ENCODE measurements at regions not wholly inside any gene's neighbourhood (a gene's known extent, or its start where the extent isn't known, plus 50 kb on each side); places are given as distances from the start of the nearest gene placed in this dataset.

DNA sequence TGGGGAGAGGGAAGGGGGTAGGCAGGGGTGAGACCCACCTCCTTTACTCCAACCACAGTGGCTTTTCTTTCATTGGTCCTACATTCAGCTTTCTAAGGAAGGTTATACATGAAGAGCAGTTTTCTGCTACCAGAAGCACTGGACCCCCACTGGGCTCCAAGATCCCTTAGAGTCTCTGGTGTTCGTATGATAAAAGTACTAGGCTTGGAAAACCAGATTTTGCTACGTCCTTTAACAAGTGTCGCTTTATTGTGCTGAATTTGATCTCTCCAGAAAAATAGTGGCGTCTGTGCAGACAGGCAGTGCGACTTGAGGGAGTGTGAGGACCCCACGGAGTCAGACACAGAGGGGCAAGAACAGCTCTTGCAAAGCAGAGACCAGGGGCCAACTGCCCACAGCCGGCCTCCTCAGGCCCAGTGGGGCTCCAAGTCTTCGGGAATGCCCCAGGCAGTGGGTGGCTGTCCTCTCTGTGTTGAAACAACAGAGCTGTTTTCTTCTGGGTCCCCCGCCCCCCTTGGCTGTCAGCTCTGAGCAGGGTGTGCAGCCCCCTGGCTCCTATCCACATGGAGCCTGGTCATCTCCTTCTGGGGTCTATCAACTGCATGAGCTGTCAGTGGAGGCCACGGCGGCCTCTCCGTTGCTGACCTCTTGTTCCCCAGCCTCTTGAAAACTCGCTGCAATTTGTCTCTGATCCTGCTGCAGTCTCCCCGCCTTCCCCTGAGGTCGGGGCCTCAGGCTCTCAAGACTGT is 333.2 kb downstream of the RPS24 start:
- no peak for DNase-seq
- no peak overlapping the region for H3K27ac ChIP-seq (ENCODE audit: low read length)
- no peak overlapping the region for H3K4me2 ChIP-seq (ENCODE audit: low read length)
- H3F3A ChIP-seq (ENCODE audit: low read length, unreplicated experiment): no peaks in the 10 kb centered on the region
- no TSS peak for BruUV-seq (replicated peaks)
- H2AFZ ChIP-seq (ENCODE audit: low read length): no peak overlapping the region
- no peak for ATAC-seq
- H3K9ac ChIP-seq (ENCODE audit: low read length): no peak overlapping the region
- H3K36me3 ChIP-seq (ENCODE audit: low read depth, low read length): no peaks in the 10 kb centered on the region
- H3K79me2 ChIP-seq (ENCODE audit: low read length): no peaks in the 10 kb centered on the region
- H3K27me3 ChIP-seq (ENCODE audit: low read length): peaks cover 85% of the 10 kb centered on the region
- no peak overlapping the region for H3K4me3 ChIP-seq (ENCODE audit: low read length)
- POLR2A ChIA-PET (ENCODE audit: unreplicated experiment): no interaction called here
- no peaks in the 10 kb centered on the region for H3K9me2 ChIP-seq (replicated peaks; ENCODE audit: low read length)
- no peaks in the 10 kb centered on the region for H3K9me3 ChIP-seq (ENCODE audit: low read length)
- intact Hi-C loops (cut with micrococcal nuclease): no loop called here
- no peaks in the 10 kb centered on the region for H4K20me1 ChIP-seq (ENCODE audit: low read length)
- no peaks in the 10 kb centered on the region for H3K4me1 ChIP-seq (ENCODE audit: insufficient read depth, low read length)
- TF ChIP-seq EZH2 (IDR thresholded peaks at IDR 0.05; ENCODE audit: low read length, unreplicated experiment) (peak; percentile 54), EZH2phosphoT487 (IDR thresholded peaks at IDR 0.05; ENCODE audit: borderline replicate concordance, low read length) (0 out of 2 replicates have a peak, but pooled peaks have one; percentile 34)
- TF ChIP-seq, protein P1, sequence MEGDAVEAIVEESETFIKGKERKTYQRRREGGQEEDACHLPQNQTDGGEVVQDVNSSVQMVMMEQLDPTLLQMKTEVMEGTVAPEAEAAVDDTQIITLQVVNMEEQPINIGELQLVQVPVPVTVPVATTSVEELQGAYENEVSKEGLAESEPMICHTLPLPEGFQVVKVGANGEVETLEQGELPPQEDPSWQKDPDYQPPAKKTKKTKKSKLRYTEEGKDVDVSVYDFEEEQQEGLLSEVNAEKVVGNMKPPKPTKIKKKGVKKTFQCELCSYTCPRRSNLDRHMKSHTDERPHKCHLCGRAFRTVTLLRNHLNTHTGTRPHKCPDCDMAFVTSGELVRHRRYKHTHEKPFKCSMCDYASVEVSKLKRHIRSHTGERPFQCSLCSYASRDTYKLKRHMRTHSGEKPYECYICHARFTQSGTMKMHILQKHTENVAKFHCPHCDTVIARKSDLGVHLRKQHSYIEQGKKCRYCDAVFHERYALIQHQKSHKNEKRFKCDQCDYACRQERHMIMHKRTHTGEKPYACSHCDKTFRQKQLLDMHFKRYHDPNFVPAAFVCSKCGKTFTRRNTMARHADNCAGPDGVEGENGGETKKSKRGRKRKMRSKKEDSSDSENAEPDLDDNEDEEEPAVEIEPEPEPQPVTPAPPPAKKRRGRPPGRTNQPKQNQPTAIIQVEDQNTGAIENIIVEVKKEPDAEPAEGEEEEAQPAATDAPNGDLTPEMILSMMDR (conservative IDR thresholded peaks at IDR 0.05; ENCODE audit: low read depth, low read length): no peak
- CTCF ChIA-PET: no interaction called here

DNA sequence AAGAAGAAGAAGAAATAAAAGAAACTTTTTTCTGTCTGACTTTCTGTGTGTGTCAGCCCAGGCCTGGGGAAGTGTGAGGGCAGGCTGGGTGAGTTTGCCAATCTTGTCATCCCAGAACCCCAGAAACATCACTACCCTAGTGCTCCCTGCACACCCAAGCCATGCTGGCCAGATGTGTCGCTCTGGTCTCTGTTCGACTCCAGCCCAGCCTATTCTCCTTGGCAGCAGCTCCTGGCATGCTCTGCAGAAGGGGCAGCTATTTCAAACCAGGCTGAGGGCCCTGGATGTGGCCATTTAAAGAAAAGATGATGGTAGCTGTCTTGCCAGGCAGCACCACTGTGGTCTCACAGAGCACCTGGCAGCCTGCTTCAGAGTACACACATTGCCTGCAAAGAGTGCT is 334.1 kb downstream of the RPS24 start:
- H3K9me2 ChIP-seq (replicated peaks; ENCODE audit: low read length): no peaks in the 10 kb centered on the region
- H3F3A ChIP-seq (ENCODE audit: low read length, unreplicated experiment): no peaks in the 10 kb centered on the region
- ChIA-PET CTCF (no interaction called here), POLR2A (ENCODE audit: unreplicated experiment) (no interaction called here)
- no peak overlapping the region for H3K9ac ChIP-seq (ENCODE audit: low read length)
- H3K9me3 ChIP-seq (ENCODE audit: low read length): no peaks in the 10 kb centered on the region
- no peaks in the 10 kb centered on the region for H3K36me3 ChIP-seq (ENCODE audit: low read depth, low read length)
- H3K79me2 ChIP-seq (ENCODE audit: low read length): no peaks in the 10 kb centered on the region
- H2AFZ ChIP-seq (ENCODE audit: low read length): no peak overlapping the region
- no peaks in the 10 kb centered on the region for H4K20me1 ChIP-seq (ENCODE audit: low read length)
- no peak overlapping the region for H3K27ac ChIP-seq (ENCODE audit: low read length)
- peaks cover 94% of the 10 kb centered on the region for H3K27me3 ChIP-seq (ENCODE audit: low read length)
- BruUV-seq (replicated peaks): no TSS peak
- intact Hi-C loops (cut with micrococcal nuclease): no loop called here
- no peak for TF ChIP-seq EZH2 (IDR thresholded peaks at IDR 0.05; ENCODE audit: low read length, unreplicated experiment)
- TF ChIP-seq, protein P1 (conservative IDR thresholded peaks at IDR 0.05; ENCODE audit: low read depth, low read length): no peak
- TF ChIP-seq EZH2phosphoT487 (IDR thresholded peaks at IDR 0.05; ENCODE audit: borderline replicate concordance, low read length): no peak
- H3K4me2 ChIP-seq (ENCODE audit: low read length): no peak overlapping the region
- no peaks in the 10 kb centered on the region for H3K4me1 ChIP-seq (ENCODE audit: insufficient read depth, low read length)
- ATAC-seq (no peak), DNase-seq (no peak)
- no peak overlapping the region for H3K4me3 ChIP-seq (ENCODE audit: low read length)

DNA sequence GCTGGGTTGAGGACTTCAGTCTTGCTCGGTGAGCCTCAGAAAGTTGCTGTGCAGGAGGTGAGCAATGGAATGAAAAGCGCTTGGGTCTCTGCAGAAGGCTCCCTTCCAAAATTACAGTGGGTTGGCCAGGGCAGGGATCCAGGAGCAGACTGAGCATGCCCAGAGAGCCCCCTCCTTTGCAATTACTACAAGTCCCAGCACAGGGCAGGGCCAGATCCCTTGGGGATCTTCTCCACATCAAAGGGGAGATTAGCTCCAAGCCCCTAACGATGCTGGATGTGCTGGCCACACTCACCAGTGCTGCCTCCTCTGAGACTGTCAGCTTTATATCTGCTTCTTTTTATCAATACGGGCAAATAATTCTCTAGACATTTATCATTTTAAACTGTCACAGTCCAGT is 337.5 kb downstream of the RPS24 start:
- POLR2A ChIA-PET (ENCODE audit: unreplicated experiment): no interaction called here
- CTCF ChIA-PET: no interaction called here

More for the DNA sequence above, 337.5 kb downstream of the RPS24 start:
- Histone ChIP-seq H3K4me2 (ENCODE audit: low read length) (no peak overlapping the region), H3K27me3 (ENCODE audit: low read length) (peaks cover 96% of the 10 kb centered on the region), H2AFZ (ENCODE audit: low read length) (no peak overlapping the region), H3F3A (ENCODE audit: low read length, unreplicated experiment) (no peaks in the 10 kb centered on the region), H3K79me2 (ENCODE audit: low read length) (no peaks in the 10 kb centered on the region), H3K9me2 (replicated peaks; ENCODE audit: low read length) (no peaks in the 10 kb centered on the region), H3K27ac (ENCODE audit: low read length) (no peak overlapping the region), H3K9me3 (ENCODE audit: low read length) (no peaks in the 10 kb centered on the region), H3K36me3 (ENCODE audit: low read depth, low read length) (no peaks in the 10 kb centered on the region), H3K4me3 (ENCODE audit: low read length) (no peak overlapping the region), H4K20me1 (ENCODE audit: low read length) (no peaks in the 10 kb centered on the region), H3K4me1 (ENCODE audit: insufficient read depth, low read length) (no peaks in the 10 kb centered on the region), H3K9ac (ENCODE audit: low read length) (no peak overlapping the region)
- no peak for TF ChIP-seq EZH2 (IDR thresholded peaks at IDR 0.05; ENCODE audit: low read length, unreplicated experiment)
- TF ChIP-seq, protein P1 (conservative IDR thresholded peaks at IDR 0.05; ENCODE audit: low read depth, low read length): no peak
- TF ChIP-seq EZH2phosphoT487 (IDR thresholded peaks at IDR 0.05; ENCODE audit: borderline replicate concordance, low read length): no peak
- ATAC-seq: no peak
- no peak for DNase-seq
- intact Hi-C loops (cut with micrococcal nuclease): no loop called here
- no TSS peak for BruUV-seq (replicated peaks)

All from PC-3 (cell line).